A549 (cell line): ENCODE measurements at regions not wholly inside any gene's neighbourhood (a gene's known extent, or its start where the extent isn't known, plus 50 kb on each side); places are given as distances from the start of the nearest gene placed in this dataset.

ENCODE experiments used
- ATAC-seq, 2 experiments: fragments of 200-7000 bp in 1 of 2; fragments of >200 bp in 1 of 2; cut with Nextera tagmentation in 1 of 2; cut with Tn5 transposase in 1 of 2; 3 replicates each; pipeline versions ENCODE4 v1.8.0 to v1.9.1; 2018 to 2020; ENCODE audit warnings: mild to moderate bottlenecking in 1 of 2, moderate library complexity in 1 of 2
- CTCF ChIA-PET: fragments of 300-600 bp; sonication (Branson Sonifier 250); formaldehyde crosslinking; extraction: SDS; loops from one replicate; lab custom pipeline; 2021; ENCODE audit warnings: antibody characterized with exemption, inconsistent platforms; lab: Yijun Ruan, JAX
- POLR2A ChIA-PET: fragments of 350-600 bp; formaldehyde crosslinking; extraction: SDS; loops from one replicate; lab custom pipeline; 2021; ENCODE audit warnings: antibody characterized with exemption, inconsistent platforms; lab: Yijun Ruan, JAX
- DNase-seq, 2 experiments: peaks; one replicate each; pipeline versions ENCODE4 v3.0.0 to v3.0.0-alpha.2; 2011 to 2016; ENCODE audit warnings: low read depth in 1 of 2, low spot score in 1 of 2
- FAIRE-seq: peaks from 2 replicates; lab custom pipeline; 2011; peaks lifted over from hg19 to GRCh38; lab: Jason Lieb, UNC
- H3K27ac ChIP-seq, 2 experiments: fragments of >200 bp; sonication (Bioruptor Twin); formaldehyde crosslinking; 3 replicates each; pipeline ENCODE4 v1.5.1; 2016 to 2017
- H3K4me1 ChIP-seq: fragments of >200 bp; sonication (Bioruptor Twin); formaldehyde crosslinking; 3 replicates; pipeline ENCODE4 v1.6.1; 2016
- H3K4me2 ChIP-seq: fragments of >200 bp; sonication (Bioruptor Twin); formaldehyde crosslinking; 3 replicates; pipeline ENCODE4 v1.6.1; 2016
- H3K4me3 ChIP-seq: fragments of >200 bp; sonication (Bioruptor Twin); formaldehyde crosslinking; 3 replicates; pipeline ENCODE4 v1.5.1; 2016
- H3K9me3 ChIP-seq: fragments of >200 bp; sonication (Bioruptor Twin); formaldehyde crosslinking; 3 replicates; pipeline ENCODE4 v1.6.1; 2016
- ATOH8 ChIP-seq: fragments of 250-450 bp; sonication (Bioruptor Pico); IDR thresholded peaks from 2 replicates; pipeline ENCODE4 v1.5.0; 2020; ENCODE audit warnings: low read depth, mild to moderate bottlenecking, moderate library complexity
- BHLHE40 ChIP-seq: IDR thresholded peaks from 2 replicates; pipeline ENCODE4 v1.6.1; 2012; ENCODE audit warnings: low read depth, low read length, inconsistent platforms
- CBX2 ChIP-seq: fragments of 200-600 bp; sonication (generic); IDR thresholded peaks from 2 replicates; pipeline ENCODE4 v1.6.1; 2016; ENCODE audit warnings: low read depth, mild to moderate bottlenecking, borderline replicate concordance
- CHD4 ChIP-seq: fragments of 200-600 bp; sonication (generic); IDR thresholded peaks from 2 replicates; pipeline ENCODE4 v1.6.1; 2016; ENCODE audit warnings: antibody characterized with exemption, mild to moderate bottlenecking, borderline replicate concordance
- E2F6 ChIP-seq: IDR thresholded peaks from 2 replicates; pipeline ENCODE4 v1.6.1; 2012; ENCODE audit warnings: low read depth, borderline replicate concordance
- EHMT2 ChIP-seq: fragments of 200-600 bp; sonication (generic); IDR thresholded peaks from 2 replicates; pipeline ENCODE4 v1.6.1; 2016; ENCODE audit warnings: antibody characterized with exemption, low read depth, mild to moderate bottlenecking, moderate library complexity
- FOXS1 ChIP-seq: fragments of 250-450 bp; sonication (Bioruptor Pico); IDR thresholded peaks from 2 replicates; pipeline ENCODE4 v1.5.0; 2020; ENCODE audit warnings: mild to moderate bottlenecking, moderate library complexity
- GATA3 ChIP-seq: IDR thresholded peaks from 2 replicates; pipeline ENCODE4 v1.6.1; 2012; ENCODE audit warnings: borderline replicate concordance
- HDAC2 ChIP-seq: fragments of 200-600 bp; sonication (generic); IDR thresholded peaks from 2 replicates; pipeline ENCODE4 v1.6.1; 2016
- HEYL ChIP-seq: fragments of 250-450 bp; sonication (Bioruptor Pico); IDR thresholded peaks from 2 replicates; pipeline ENCODE4 v1.8.0; 2021; ENCODE audit warnings: mild to moderate bottlenecking, moderate library complexity
- HOXA7 ChIP-seq: fragments of 250-450 bp; sonication (Bioruptor Pico); IDR thresholded peaks from 2 replicates; pipeline ENCODE4 v1.5.0; 2020; ENCODE audit warnings: mild to moderate bottlenecking, moderate library complexity
- HOXB5 ChIP-seq: fragments of 250-450 bp; sonication (Bioruptor Pico); IDR thresholded peaks from 2 replicates; pipeline ENCODE4 v1.5.0; 2020; ENCODE audit warnings: mild to moderate bottlenecking, moderate library complexity
- JUNB ChIP-seq: fragments of >200 bp; sonication (Bioruptor Twin); formaldehyde crosslinking; IDR thresholded peaks from 2 replicates; pipeline ENCODE4 v1.6.1; 2016
- KDM1A ChIP-seq: fragments of 200-600 bp; sonication (generic); IDR thresholded peaks from 2 replicates; pipeline ENCODE4 v1.6.1; 2016; ENCODE audit warnings: low read depth, mild to moderate bottlenecking
- MAZ ChIP-seq: fragments of 150-350 bp; IDR thresholded peaks from 2 replicates; pipeline ENCODE4 v1.6.1; 2014; ENCODE audit warnings: antibody characterized with exemption, low read depth, low read length, borderline replicate concordance
- NFE2L2 ChIP-seq: fragments of 150-350 bp; conservative IDR thresholded peaks from 2 replicates; pipeline ENCODE4 v1.6.1; 2014; ENCODE audit warnings: low read length
- PHF8 ChIP-seq: fragments of 200-600 bp; sonication (generic); IDR thresholded peaks from 2 replicates; pipeline ENCODE4 v1.6.1; 2016; ENCODE audit warnings: low read depth, mild to moderate bottlenecking, antibody characterized with exemption, moderate library complexity, borderline replicate concordance
- POLR2A ChIP-seq: IDR thresholded peaks from 2 replicates; pipeline ENCODE4 v1.6.1; 2012; ENCODE audit warnings: mild to moderate bottlenecking, low read length
- POLR2AphosphoS2 ChIP-seq: conservative IDR thresholded peaks from 2 replicates; pipeline ENCODE4 v1.6.1; 2012; ENCODE audit warnings: low read length, improper control_type of control experiment, inconsistent platforms
- RAD21 ChIP-seq, 2 experiments: fragments of >200 bp in 1 of 2; sonication (Bioruptor Twin) in 1 of 2; formaldehyde crosslinking in 1 of 2; IDR thresholded peaks in 1 of 2; conservative IDR thresholded peaks in 1 of 2; 2 replicates in 1 of 2; 3 replicates in 1 of 2; pipeline ENCODE4 v1.6.1; 2012 to 2018; ENCODE audit warnings: inconsistent platforms in 1 of 2
- RNF2 ChIP-seq: fragments of 200-600 bp; sonication (generic); IDR thresholded peaks from 2 replicates; pipeline ENCODE4 v1.6.1; 2016; ENCODE audit warnings: low read depth, mild to moderate bottlenecking, antibody characterized with exemption, moderate library complexity, borderline replicate concordance
- SMC3 ChIP-seq: fragments of >200 bp; sonication (Bioruptor Twin); formaldehyde crosslinking; IDR thresholded peaks from 3 replicates; pipeline ENCODE4 v1.6.1; 2018; ENCODE audit warnings: inconsistent platforms
- SREBF2 ChIP-seq: fragments of 450-650 bp; IDR thresholded peaks from 2 replicates; pipeline ENCODE4 v1.6.1; 2014; ENCODE audit warnings: mild to moderate bottlenecking, moderate library complexity
- TFCP2L1 ChIP-seq: fragments of 250-450 bp; sonication (Bioruptor Pico); IDR thresholded peaks from 2 replicates; pipeline ENCODE4 v1.5.0; 2021; ENCODE audit warnings: mild to moderate bottlenecking
- TP53 ChIP-seq: fragments of 250-450 bp; sonication (Bioruptor Pico); IDR thresholded peaks from 2 replicates; pipeline ENCODE4 v1.5.0; 2021; ENCODE audit warnings: mild to moderate bottlenecking, moderate library complexity
- ZC3H11A ChIP-seq: fragments of 450-650 bp; IDR thresholded peaks from 2 replicates; pipeline ENCODE4 v1.6.1; 2014; ENCODE audit warnings: antibody characterized with exemption, mild to moderate bottlenecking
- WGBS: methylation state at CpG from one replicate; pipeline ENCODE4 v1.1.6; 2017; ENCODE audit errors: missing lambda C conversion rate; 5-methylcytosine and 5-hydroxymethylcytosine counted together
- TF ChIP-seq, protein P1 (sequence below): fragments of >200 bp; sonication (Bioruptor Twin); formaldehyde crosslinking; IDR thresholded peaks from 2 replicates; pipeline ENCODE4 v1.6.1; 2016

GRCh38 chr3:78086150-78086549, 1046.3 kb downstream of the ROBO2 start:
- ChIA-PET POLR2A (no interaction called here), CTCF (no interaction called here)
- Histone ChIP-seq H3K4me1 (no peaks in the 10 kb centered on the region), H3K9me3 (no peaks in the 10 kb centered on the region), H3K4me2 (no peak overlapping the region), H3K4me3 (no peak overlapping the region), H3K27ac (no peak overlapping the region)
- FAIRE-seq (no peak), ATAC-seq (no peak), DNase-seq (peak in 1 of 2 experiments; percentile 2)
- 0% methylated on average over 1 of the region's 1 CpG for WGBS
- TF ChIP-seq SREBF2 (no peak), PHF8 (no peak), EHMT2 (no peak), HEYL (CRISPR knock-in tag) (no peak), MAZ (no peak), CHD4 (no peak), TP53 (CRISPR knock-in tag) (no peak), FOXS1 (no peak), KDM1A (no peak)

DNA sequence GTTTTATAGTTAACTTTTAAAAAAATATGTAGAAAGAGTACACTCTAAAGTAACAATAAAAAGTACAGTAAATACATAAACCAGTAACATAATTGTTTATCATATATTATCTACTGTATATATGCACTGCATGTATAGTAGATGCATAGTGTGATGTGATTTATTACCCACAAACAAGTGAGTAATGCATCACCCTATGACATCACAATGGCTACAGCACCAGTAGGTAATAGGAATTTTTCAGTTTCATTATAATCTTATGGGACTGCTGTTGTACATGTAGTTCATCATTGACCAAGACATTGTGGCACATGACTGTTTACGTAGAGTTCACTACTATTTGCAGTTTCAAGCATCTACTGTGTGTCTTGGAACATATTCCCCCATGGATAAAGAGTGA, 1047.2 kb downstream of the ROBO2 start:
- H3K9me3 ChIP-seq, result no peaks in the 10 kb centered on the region
- no peak for TF ChIP-seq HDAC2
- TF ChIP-seq BHLHE40, result no peak
- TF ChIP-seq HOXB5 (CRISPR knock-in tag), result no peak
- TF ChIP-seq, all 56 proteins: peak for 0
- ChIA-PET POLR2A (no interaction called here), CTCF (no interaction called here)
- FAIRE-seq (no peak), DNase-seq (no peak), ATAC-seq (no peak)
- Histone ChIP-seq H3K4me1 (no peaks in the 10 kb centered on the region), H3K4me2 (no peak overlapping the region), H3K4me3 (no peak overlapping the region), H3K27ac (no peak overlapping the region)
- WGBS, result 6% methylated on average over 1 of the region's 1 CpG

DNA sequence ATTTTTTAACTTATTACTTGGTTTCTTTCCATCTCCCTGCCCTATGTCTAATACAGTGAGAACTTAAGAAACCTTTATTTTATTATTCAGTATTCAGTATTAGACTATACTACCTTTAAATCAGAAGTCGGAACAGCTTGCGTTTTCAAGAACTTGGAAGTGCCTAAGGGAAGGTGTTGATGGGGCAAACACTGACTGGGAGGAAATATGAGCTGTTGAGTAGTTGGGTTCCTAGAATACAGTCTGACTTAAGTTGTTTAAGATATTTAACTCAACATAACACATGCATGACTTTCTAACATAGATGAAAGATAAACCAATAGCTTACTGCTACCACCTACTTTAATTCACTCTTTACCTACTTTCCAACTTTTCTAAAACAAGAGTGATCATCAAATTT, 1048.1 kb downstream of the ROBO2 start:
- FAIRE-seq (no peak), DNase-seq (no peak), ATAC-seq (no peak)
- TF ChIP-seq KDM1A (no peak), ATOH8 (CRISPR knock-in tag) (no peak), SMC3 (no peak), HOXA7 (no peak), RNF2 (no peak), NFE2L2 (no peak), SREBF2 (no peak), POLR2AphosphoS2 (no peak), TP53 (CRISPR knock-in tag) (no peak), POLR2A (no peak), GATA3 (no peak), JUNB (no peak), ZC3H11A (no peak), TFCP2L1 (CRISPR knock-in tag) (no peak), CBX2 (no peak), RAD21 (conservative IDR thresholded peaks at IDR 0.05 in 1 of 2, IDR thresholded peaks at IDR 0.05 in 1 of 2) (no peak), E2F6 (no peak)
- TF ChIP-seq, protein P1, sequence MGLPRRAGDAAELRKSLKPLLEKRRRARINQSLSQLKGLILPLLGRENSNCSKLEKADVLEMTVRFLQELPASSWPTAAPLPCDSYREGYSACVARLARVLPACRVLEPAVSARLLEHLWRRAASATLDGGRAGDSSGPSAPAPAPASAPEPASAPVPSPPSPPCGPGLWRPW, result no peak
- Histone ChIP-seq H3K4me2 (no peak overlapping the region), H3K27ac (no peak overlapping the region), H3K4me3 (no peak overlapping the region), H3K9me3 (no peaks in the 10 kb centered on the region), H3K4me1 (no peaks in the 10 kb centered on the region)
- ChIA-PET CTCF (no interaction called here), POLR2A (no interaction called here)
- 54% methylated on average over 2 of the region's 2 CpGs for WGBS
